Ovary (tissue), 3 donors: ENCODE measurements at regions not wholly inside any gene's neighbourhood (a gene's known extent, or its start where the extent isn't known, plus 50 kb on each side); places are given as distances from the start of the nearest gene placed in this dataset.

Source experiments
- CTCF ChIP-seq, 3 donors: fragments of 450-650 bp in 2 of 3; fragments of 200-600 bp in 1 of 3; IDR thresholded peaks; one replicate each; pipeline versions ENCODE4 v1.5.1 to v1.8.0; 2016 to 2022; ENCODE audit warnings: antibody characterized with exemption in 3 of 3, mild to moderate bottlenecking in 1 of 3
- EP300 ChIP-seq: sonication (generic); formaldehyde crosslinking; IDR thresholded peaks from one replicate; pipeline ENCODE4 v1.6.1; 2017; ENCODE audit warnings: antibody characterized with exemption
- POLR2A ChIP-seq: fragments of 450-650 bp; IDR thresholded peaks from one replicate; pipeline ENCODE4 v1.6.1; 2017; ENCODE audit warnings: antibody characterized with exemption, mild to moderate bottlenecking, moderate library complexity
- donor health status: DM: no; HTN: no; CAD: no.

- no peak for TF ChIP-seq POLR2A
- no peak for TF ChIP-seq CTCF (IDR thresholded peaks at IDR 0.05)
- TF ChIP-seq EP300 = no peak
These were observed 90.9 kb upstream of the EEF2KMT start for GRCh38 chr16:5188318-5188988.
